Dedifferentiated amniotic fluid mesenchymal stem cell (primary cell): ENCODE measurements at regions not wholly inside any gene's neighbourhood (a gene's known extent, or its start where the extent isn't known, plus 50 kb on each side); places are given as distances from the start of the nearest gene placed in this dataset.

Source experiments
- DNase-seq: peaks from one replicate; pipeline ENCODE4 v3.0.0-alpha.2; 2016; ENCODE audit errors: extremely low spot score

DNA sequence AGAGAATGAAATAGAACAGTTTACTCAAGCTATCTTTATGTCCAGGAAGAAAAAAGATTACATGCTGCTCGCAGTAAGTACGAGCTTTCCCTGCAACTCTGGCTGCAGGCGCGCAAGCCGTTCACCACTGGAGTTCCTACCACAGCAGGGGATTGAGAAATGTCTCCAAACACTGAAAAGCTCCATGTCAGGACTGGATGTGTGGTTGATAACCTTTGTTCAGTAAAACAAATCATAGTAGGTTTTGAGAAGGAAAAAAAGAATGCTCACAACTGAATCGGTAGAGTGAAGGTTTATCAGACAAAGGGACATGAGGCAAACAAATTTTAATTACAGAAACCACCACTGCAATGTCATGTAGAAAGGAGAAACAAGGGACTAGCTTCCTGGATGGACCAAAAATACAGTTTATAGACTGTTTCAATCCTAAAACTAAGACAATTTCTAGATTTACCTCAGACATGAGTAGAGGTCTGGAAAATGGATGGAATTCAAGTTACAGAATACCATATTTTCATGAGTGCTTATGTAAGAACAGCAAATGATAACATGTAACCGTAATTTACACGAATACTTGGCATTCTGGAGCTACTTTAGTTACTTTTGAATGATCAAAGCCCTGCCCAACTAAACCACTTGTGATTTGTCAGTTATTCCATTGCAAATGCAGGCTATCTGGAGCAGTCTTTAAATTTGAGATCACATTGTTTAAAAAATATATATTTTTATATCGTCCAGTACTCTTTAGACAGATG, 471.1 kb downstream of the SHQ1 start:
- DNase-seq = no peak

GRCh38 chr3:72375237-72376076, 472.8 kb downstream of the SHQ1 start:
- DNase-seq = no peak

DNA sequence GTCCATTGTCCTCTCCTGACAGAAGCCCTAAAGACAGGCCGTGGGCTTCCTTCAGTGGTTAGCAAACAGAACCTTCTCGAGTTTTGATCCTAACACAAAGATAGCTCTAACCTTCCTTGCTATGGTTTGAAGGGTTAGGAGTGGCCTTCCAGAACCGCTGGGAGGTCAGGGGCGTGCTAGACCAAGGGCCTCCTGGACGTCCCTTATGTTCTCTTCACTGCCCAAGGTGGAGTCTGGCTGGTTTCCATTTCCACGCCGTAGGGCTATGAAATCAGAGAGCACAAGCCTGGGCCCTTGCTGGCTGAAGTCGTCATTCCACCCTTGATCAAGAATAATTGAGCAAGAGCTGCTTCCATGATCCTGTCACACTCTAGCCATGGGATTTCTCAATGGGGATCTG, 475.1 kb downstream of the SHQ1 start:
- DNase-seq = no peak

- DNase-seq = no peak
Observed at GRCh38 chr3:72372161-72372560, 476.1 kb downstream of the SHQ1 start.

DNA sequence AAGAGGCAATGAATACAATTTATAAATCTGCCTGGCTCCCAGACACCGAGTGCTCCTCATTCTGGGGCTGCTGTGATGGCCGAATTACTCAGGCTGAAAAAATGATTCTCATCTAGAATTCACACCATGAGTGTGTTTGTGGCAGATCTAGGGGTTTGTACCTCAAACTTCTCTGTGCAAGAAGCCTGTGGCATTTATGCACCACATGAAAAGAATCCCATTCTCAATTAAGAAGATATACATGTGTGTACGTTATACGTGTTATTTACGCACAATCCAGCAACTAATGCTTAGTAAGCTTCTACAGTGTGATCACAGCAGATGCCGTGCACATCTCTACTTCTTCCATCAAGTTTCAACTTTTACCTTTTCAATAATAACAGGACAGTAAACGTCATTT, 476.8 kb downstream of the SHQ1 start:
- DNase-seq = no peak

GRCh38 chr3:72370947-72371346, 477.3 kb downstream of the SHQ1 start:
- no peak for DNase-seq

- DNase-seq = no peak
Observed at GRCh38 chr3:72369681-72370080, 478.6 kb downstream of the SHQ1 start.

- no peak for DNase-seq
Observed at GRCh38 chr3:72368331-72368975, 479.8 kb downstream of the SHQ1 start.

- no peak for DNase-seq
Observed at GRCh38 chr3:72361990-72362389, 486.3 kb downstream of the SHQ1 start.

- DNase-seq = no peak
Observed at GRCh38 chr3:72359743-72360142, 488.5 kb downstream of the SHQ1 start.

DNA sequence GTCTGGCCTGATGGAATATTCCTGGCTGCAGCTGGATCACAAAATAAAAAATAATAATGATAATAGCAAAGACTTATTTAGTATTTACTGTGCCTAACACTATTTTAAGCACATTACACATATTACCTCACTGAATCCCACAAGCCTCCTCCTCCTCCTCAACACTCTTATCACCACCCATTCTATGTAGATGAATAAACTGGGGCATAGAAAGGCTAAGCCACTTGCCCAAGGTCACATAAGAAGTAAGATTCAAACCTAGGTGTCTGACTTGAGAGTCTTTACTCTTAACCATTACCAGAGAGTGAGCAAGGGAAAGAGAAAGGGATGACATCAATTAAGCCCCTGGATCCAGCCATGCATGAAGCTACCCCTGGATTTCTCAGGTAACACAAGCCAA, 493.1 kb downstream of the SHQ1 start:
- DNase-seq = no peak

- DNase-seq = no peak
Observed at GRCh38 chr3:72354486-72354885, 493.8 kb downstream of the SHQ1 start.

DNA sequence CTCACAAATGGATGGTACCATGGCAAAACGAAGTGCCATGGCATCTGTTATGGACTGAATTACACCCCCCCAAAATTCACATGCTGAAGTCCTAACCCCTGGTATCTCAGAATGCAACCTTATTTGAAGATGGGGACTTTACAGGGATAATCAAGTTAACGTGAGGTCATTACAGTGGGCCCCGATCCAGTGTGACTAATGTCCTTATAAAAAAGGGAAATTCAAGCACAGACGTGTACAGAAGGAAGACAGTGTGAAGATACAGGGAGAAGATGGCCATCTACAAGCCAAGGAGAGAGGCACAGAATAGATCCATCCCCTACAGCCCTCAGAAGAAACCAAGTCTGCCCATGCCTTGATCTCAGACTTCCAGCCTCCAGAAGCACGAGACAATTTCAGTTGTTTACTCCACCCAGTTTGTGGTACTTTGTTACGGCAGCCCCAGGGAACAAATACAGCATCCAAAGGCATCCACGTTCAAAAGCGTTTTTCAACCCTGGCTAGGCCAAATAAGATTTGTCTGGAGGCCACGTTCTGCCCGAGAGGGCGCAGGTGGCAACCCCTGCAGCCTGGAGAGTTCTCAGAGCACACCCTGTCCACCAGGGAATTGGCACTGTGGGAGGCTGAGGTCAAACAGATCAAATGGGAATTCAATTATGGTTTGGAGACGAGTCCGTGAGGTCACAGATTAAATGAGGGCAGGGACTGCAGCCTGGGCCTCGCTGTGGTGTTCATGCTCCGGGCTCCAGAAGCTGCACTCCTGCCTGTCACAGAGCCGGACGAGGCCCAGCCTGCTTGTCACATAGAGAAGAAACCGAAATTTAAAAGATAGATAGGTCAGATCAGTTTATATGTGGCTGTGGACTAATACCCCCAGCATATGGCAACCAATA, 494.8 kb downstream of the SHQ1 start:
- no peak for DNase-seq

- no peak for DNase-seq
Observed at GRCh38 chr3:72352176-72352575, 496.1 kb downstream of the SHQ1 start.

DNA sequence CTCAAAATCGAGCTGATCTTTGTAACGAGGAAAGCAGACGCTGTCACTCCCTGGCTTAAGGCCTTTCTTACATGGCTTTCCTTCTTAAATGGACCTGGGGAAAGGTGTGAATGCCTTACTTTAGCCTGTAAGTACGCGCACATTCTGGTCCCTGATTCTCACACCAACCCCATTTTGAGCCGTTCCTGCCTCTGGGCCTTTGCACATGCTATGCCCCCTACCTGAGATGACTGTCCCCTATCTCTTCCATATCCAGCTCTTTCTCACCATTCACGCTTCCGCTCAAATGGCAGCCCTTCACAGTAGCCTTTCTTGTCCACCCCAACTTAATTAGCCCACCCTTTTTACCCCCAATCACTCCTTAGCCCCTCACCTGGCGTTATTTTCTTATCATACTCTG, 496.7 kb downstream of the SHQ1 start:
- no peak for DNase-seq

GRCh38 chr3:72350761-72351505, 497.3 kb downstream of the SHQ1 start:
- DNase-seq = no peak

- no peak for DNase-seq
Observed at GRCh38 chr3:72348357-72348756, 499.9 kb downstream of the SHQ1 start.

- peak; percentile 46 for DNase-seq
Observed at GRCh38 chr3:72347819-72348319, 500.4 kb downstream of the SHQ1 start.

DNA sequence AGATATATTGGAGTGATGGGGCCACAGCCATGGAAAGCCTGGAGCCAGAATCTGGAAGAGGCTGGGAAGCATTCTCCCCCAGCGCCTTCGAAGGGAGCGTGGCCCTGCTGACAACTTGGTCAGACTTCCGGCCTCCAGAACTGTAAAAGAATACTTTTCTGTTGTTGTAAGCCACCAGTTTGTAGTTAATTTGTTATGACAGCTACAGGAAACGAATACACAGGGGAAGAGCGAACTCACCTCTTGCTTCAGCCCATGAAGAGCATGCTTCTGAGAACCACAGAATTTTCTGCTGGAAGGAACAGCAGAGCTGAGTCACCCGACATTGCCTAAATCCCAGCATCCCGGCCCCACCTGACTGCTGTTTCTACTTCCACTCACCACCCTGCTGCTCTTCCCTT, 501.7 kb downstream of the SHQ1 start:
- peak; percentile 96 for DNase-seq

DNA sequence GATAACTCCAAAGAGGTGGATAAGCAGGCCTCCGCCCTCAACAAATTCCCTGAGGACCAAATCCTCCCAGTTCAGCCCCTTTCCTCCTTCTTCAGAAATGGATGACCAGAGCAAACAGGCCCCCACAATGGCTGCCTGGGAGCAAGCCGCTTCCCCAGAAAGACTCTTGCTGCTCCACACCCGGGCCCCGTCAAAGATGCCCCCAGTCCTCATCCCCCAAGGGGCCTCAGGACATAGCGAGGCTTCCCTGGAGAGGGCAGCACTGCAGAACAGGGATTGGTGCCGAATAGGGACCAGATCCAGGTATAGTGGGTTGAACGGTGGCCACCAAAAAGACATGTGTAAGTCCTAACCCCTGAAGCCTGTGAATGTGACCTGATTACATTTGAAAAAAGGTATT, 502.3 kb downstream of the SHQ1 start:
- no peak for DNase-seq
